ENCODE measurements at regions not wholly inside any gene's neighbourhood (a gene's known extent, or its start where the extent isn't known, plus 50 kb on each side); places are given as distances from the start of the nearest gene placed in this dataset.

- H3K9me3 ChIP-seq (ENCODE audit: low read depth): no peaks in the 10 kb centered on the region
- H3K4me3 ChIP-seq: no peak overlapping the region
- no peak for DNase-seq (ENCODE audit: low read depth in 1 of 2, low spot score in 1 of 2)
- H3K36me3 ChIP-seq: no peaks in the 10 kb centered on the region
- no peaks in the 10 kb centered on the region for H3K4me1 ChIP-seq (ENCODE audit: low read depth)
- no peak overlapping the region for H3K27ac ChIP-seq
- no peaks in the 10 kb centered on the region for H3K27me3 ChIP-seq
- TF ChIP-seq CTCF (IDR thresholded peaks at IDR 0.05; ENCODE audit: low read depth, low read length): no peak
Observed at GRCh38 chr1:103941086-103941485, 191.4 kb downstream of the AMY1C start.

- TF ChIP-seq CTCF (IDR thresholded peaks at IDR 0.05; ENCODE audit: low read depth, low read length): no peak
- no peak overlapping the region for H3K27ac ChIP-seq
- H3K9me3 ChIP-seq (ENCODE audit: low read depth): no peaks in the 10 kb centered on the region
- no peak overlapping the region for H3K4me3 ChIP-seq
- H3K4me1 ChIP-seq (ENCODE audit: low read depth): no peaks in the 10 kb centered on the region
- H3K27me3 ChIP-seq: no peaks in the 10 kb centered on the region
- no peaks in the 10 kb centered on the region for H3K36me3 ChIP-seq
- DNase-seq (ENCODE audit: low read depth in 1 of 2, low spot score in 1 of 2): no peak
Observed at GRCh38 chr1:103942029-103942428, 192.3 kb downstream of the AMY1C start.

GRCh38 chr1:103945774-103946173, 196.1 kb downstream of the AMY1C start:
- no peak overlapping the region for H3K27ac ChIP-seq
- H3K4me3 ChIP-seq: no peak overlapping the region
- no peak for TF ChIP-seq CTCF (IDR thresholded peaks at IDR 0.05; ENCODE audit: low read depth, low read length)
- no peaks in the 10 kb centered on the region for H3K36me3 ChIP-seq
- H3K27me3 ChIP-seq: no peaks in the 10 kb centered on the region
- DNase-seq (ENCODE audit: low read depth in 1 of 2, low spot score in 1 of 2): no peak
- no peaks in the 10 kb centered on the region for H3K9me3 ChIP-seq (ENCODE audit: low read depth)
- H3K4me1 ChIP-seq (ENCODE audit: low read depth): no peaks in the 10 kb centered on the region

- Histone ChIP-seq H3K4me1 (ENCODE audit: low read depth) (no peaks in the 10 kb centered on the region), H3K36me3 (no peaks in the 10 kb centered on the region), H3K27ac (no peak overlapping the region), H3K27me3 (no peaks in the 10 kb centered on the region), H3K4me3 (no peak overlapping the region), H3K9me3 (ENCODE audit: low read depth) (no peaks in the 10 kb centered on the region)
- TF ChIP-seq CTCF (IDR thresholded peaks at IDR 0.05; ENCODE audit: low read depth, low read length): no peak
- DNase-seq (ENCODE audit: low read depth in 1 of 2, low spot score in 1 of 2): peak; percentile 2 to 5
Observed at GRCh38 chr1:103948526-103948925, 198.8 kb downstream of the AMY1C start.

- DNase-seq (ENCODE audit: low read depth in 1 of 2, low spot score in 1 of 2): peak in 1 of 2 donors; percentile 4
- Histone ChIP-seq H3K9me3 (ENCODE audit: low read depth) (no peaks in the 10 kb centered on the region), H3K27me3 (no peaks in the 10 kb centered on the region), H3K27ac (no peak overlapping the region), H3K36me3 (no peaks in the 10 kb centered on the region), H3K4me3 (no peak overlapping the region), H3K4me1 (ENCODE audit: low read depth) (no peaks in the 10 kb centered on the region)
- no peak for TF ChIP-seq CTCF (IDR thresholded peaks at IDR 0.05; ENCODE audit: low read depth, low read length)
Observed at GRCh38 chr1:103949779-103950178, 200.1 kb downstream of the AMY1C start.

- Histone ChIP-seq H3K9me3 (ENCODE audit: low read depth) (no peaks in the 10 kb centered on the region), H3K27ac (no peak overlapping the region), H3K4me3 (no peak overlapping the region), H3K36me3 (no peaks in the 10 kb centered on the region), H3K4me1 (ENCODE audit: low read depth) (no peaks in the 10 kb centered on the region), H3K27me3 (no peaks in the 10 kb centered on the region)
- no peak for DNase-seq (ENCODE audit: low read depth in 1 of 2, low spot score in 1 of 2)
- TF ChIP-seq CTCF (IDR thresholded peaks at IDR 0.05; ENCODE audit: low read depth, low read length): no peak
Observed at GRCh38 chr1:103953386-103953785, 203.7 kb downstream of the AMY1C start.

Measured in cardiac muscle cell (in vitro differentiated cells and primary cell).